ENCODE measurements at regions not wholly inside any gene's neighbourhood (a gene's known extent, or its start where the extent isn't known, plus 50 kb on each side); places are given as distances from the start of the nearest gene placed in this dataset.

GRCh38 chr1:163608979-163609378 is 287.2 kb downstream of the NUF2 start:
- no peak for FAIRE-seq
- no peak overlapping the region for H3K27ac ChIP-seq (ENCODE audit: low read depth in 2 of 2, low read length in 2 of 2)
- H3K9me3 ChIP-seq (ENCODE audit: control insufficient read depth in 2 of 3, insufficient read depth in 1 of 3, low read length in 3 of 3) = no peaks in the 10 kb centered on the region
- no peaks in the 10 kb centered on the region for H3K27me3 ChIP-seq (ENCODE audit: control insufficient read depth, insufficient read depth, low read length)
- no peaks in the 10 kb centered on the region for H3K4me1 ChIP-seq (ENCODE audit: control insufficient read depth in 2 of 3, insufficient read depth in 2 of 3, low read depth in 1 of 3, low read length in 3 of 3)
- no peak for DNase-seq
- H3K36me3 ChIP-seq (ENCODE audit: control insufficient read depth in 2 of 3, insufficient read depth in 3 of 3, low read length in 3 of 3) = no peaks in the 10 kb centered on the region
- intact Hi-C loops (cut with DNase I) = no loop called here
- H3K9ac ChIP-seq (ENCODE audit: low read length in 3 of 3) = no peak overlapping the region
- H3K4me3 ChIP-seq (ENCODE audit: low read length in 3 of 3) = no peak overlapping the region
- TF ChIP-seq CTCF (IDR thresholded peaks at IDR 0.05; ENCODE audit: borderline replicate concordance, extremely low read depth, insufficient read depth) = no peak

DNA sequence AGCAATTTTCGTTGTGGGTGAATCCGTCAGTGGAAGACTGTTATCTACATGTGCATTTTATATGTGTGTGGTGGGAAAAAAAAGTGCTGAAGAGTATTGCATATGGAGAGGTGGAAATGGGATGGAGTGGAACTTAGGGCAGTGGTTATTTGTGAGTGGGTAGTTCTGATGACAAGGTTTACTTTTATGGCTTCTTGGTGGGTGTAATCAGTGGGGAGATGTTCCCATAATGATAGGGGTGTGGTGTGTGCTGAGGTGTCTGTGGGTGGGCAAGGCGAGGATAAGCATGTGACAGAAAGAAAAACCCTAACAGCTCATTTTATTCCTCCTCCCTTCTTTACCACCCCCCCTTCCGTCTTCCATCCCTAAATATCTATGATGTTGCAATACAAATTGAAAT is 288.1 kb downstream of the NUF2 start:
- intact Hi-C loops (cut with DNase I) = no loop called here
- H3K4me1 ChIP-seq (ENCODE audit: control insufficient read depth in 2 of 3, insufficient read depth in 2 of 3, low read depth in 1 of 3, low read length in 3 of 3) = no peaks in the 10 kb centered on the region
- no peak for TF ChIP-seq CTCF (IDR thresholded peaks at IDR 0.05; ENCODE audit: borderline replicate concordance, extremely low read depth, insufficient read depth)
- no peak overlapping the region for H3K27ac ChIP-seq (ENCODE audit: low read depth in 2 of 2, low read length in 2 of 2)
- H3K9me3 ChIP-seq (ENCODE audit: control insufficient read depth in 2 of 3, insufficient read depth in 1 of 3, low read length in 3 of 3) = no peaks in the 10 kb centered on the region
- H3K4me3 ChIP-seq (ENCODE audit: low read length in 3 of 3) = no peak overlapping the region
- H3K9ac ChIP-seq (ENCODE audit: low read length in 3 of 3) = no peak overlapping the region
- no peak for FAIRE-seq
- no peak for DNase-seq
- H3K27me3 ChIP-seq (ENCODE audit: control insufficient read depth, insufficient read depth, low read length) = no peaks in the 10 kb centered on the region
- no peaks in the 10 kb centered on the region for H3K36me3 ChIP-seq (ENCODE audit: control insufficient read depth in 2 of 3, insufficient read depth in 3 of 3, low read length in 3 of 3)

DNA sequence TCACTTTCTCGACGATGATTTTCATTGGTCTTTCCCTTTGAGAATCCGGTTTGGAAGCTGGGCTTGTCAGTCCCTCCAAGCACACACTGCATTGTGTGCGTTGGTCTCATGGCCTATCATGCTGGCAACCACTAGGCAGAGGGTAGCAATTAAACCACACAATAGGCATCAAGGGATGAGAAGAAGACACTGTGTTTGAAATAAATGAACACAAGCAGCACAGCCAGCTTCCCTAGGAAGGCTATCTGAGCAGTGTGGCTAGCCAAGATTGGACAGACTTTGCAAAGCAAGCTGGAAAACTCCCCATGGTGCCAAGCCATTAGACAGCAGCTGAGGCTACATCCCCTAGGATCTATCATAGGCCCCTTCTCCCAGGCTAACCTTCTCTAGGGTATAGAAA is 288.7 kb downstream of the NUF2 start:
- Histone ChIP-seq H3K9me3 (ENCODE audit: control insufficient read depth in 2 of 3, insufficient read depth in 1 of 3, low read length in 3 of 3) (no peaks in the 10 kb centered on the region), H3K36me3 (ENCODE audit: control insufficient read depth in 2 of 3, insufficient read depth in 3 of 3, low read length in 3 of 3) (no peaks in the 10 kb centered on the region), H3K27ac (ENCODE audit: low read depth in 2 of 2, low read length in 2 of 2) (no peak overlapping the region), H3K9ac (ENCODE audit: low read length in 3 of 3) (no peak overlapping the region), H3K4me1 (ENCODE audit: control insufficient read depth in 2 of 3, insufficient read depth in 2 of 3, low read depth in 1 of 3, low read length in 3 of 3) (no peaks in the 10 kb centered on the region), H3K4me3 (ENCODE audit: low read length in 3 of 3) (no peak overlapping the region), H3K27me3 (ENCODE audit: control insufficient read depth, insufficient read depth, low read length) (no peaks in the 10 kb centered on the region)
- DNase-seq (no peak), FAIRE-seq (no peak)
- intact Hi-C loops (cut with DNase I) = no loop called here
- TF ChIP-seq CTCF (IDR thresholded peaks at IDR 0.05; ENCODE audit: borderline replicate concordance, extremely low read depth, insufficient read depth) = no peak

- intact Hi-C loops (cut with DNase I) = no loop called here
- H3K36me3 ChIP-seq (ENCODE audit: control insufficient read depth in 2 of 3, insufficient read depth in 3 of 3, low read length in 3 of 3) = no peaks in the 10 kb centered on the region
- FAIRE-seq (no peak), DNase-seq (no peak)
- no peak overlapping the region for H3K9ac ChIP-seq (ENCODE audit: low read length in 3 of 3)
- no peak overlapping the region for H3K4me3 ChIP-seq (ENCODE audit: low read length in 3 of 3)
- no peak overlapping the region for H3K27ac ChIP-seq (ENCODE audit: low read depth in 2 of 2, low read length in 2 of 2)
- TF ChIP-seq CTCF (IDR thresholded peaks at IDR 0.05; ENCODE audit: borderline replicate concordance, extremely low read depth, insufficient read depth) = no peak
- no peaks in the 10 kb centered on the region for H3K27me3 ChIP-seq (ENCODE audit: control insufficient read depth, insufficient read depth, low read length)
- H3K4me1 ChIP-seq (ENCODE audit: control insufficient read depth in 2 of 3, insufficient read depth in 2 of 3, low read depth in 1 of 3, low read length in 3 of 3) = no peaks in the 10 kb centered on the region
- no peaks in the 10 kb centered on the region for H3K9me3 ChIP-seq (ENCODE audit: control insufficient read depth in 2 of 3, insufficient read depth in 1 of 3, low read length in 3 of 3)
Observed at GRCh38 chr1:163614361-163614760, 292.6 kb downstream of the NUF2 start.

Data from kidney (tissue), 13 donors.